Stimulated activated CD8-positive, alpha-beta memory T cell treated with anti-CD3 and anti-CD28 coated beads, Interleukin-4, amount 100 ng/mL, for 48 hours (primary cell): ENCODE measurements at regions not wholly inside any gene's neighbourhood (a gene's known extent, or its start where the extent isn't known, plus 50 kb on each side); places are given as distances from the start of the nearest gene placed in this dataset.
"Not testable (repeated sequence)": the region's sequence is repeated elsewhere in the genome, so short reads cannot be mapped to it uniquely, and the experiment has no call there.

ENCODE experiments used
- DNase-seq: peaks from one replicate; pipeline ENCODE4 v3.0.0-alpha.2; 2020

DNA sequence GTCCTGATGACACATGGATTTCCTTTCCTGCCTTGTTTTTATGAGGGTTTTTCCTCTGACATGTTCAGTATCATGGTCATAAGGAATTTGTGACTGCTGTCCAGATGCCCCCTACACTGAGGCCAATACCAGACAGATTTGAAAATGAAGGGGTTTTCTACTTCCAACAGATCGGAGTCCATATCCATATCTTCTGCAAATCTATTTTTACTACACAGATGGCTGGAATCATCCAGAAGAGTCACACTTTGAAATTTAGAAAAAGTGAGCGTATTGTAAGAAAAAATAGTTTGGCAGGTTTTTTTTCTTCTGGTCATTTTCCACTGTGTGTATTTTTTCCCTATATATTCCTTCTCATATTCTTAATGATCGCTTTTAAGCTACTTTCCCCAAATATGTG, 197.5 kb upstream of the LRRC3B start:
- no peak for DNase-seq

DNA sequence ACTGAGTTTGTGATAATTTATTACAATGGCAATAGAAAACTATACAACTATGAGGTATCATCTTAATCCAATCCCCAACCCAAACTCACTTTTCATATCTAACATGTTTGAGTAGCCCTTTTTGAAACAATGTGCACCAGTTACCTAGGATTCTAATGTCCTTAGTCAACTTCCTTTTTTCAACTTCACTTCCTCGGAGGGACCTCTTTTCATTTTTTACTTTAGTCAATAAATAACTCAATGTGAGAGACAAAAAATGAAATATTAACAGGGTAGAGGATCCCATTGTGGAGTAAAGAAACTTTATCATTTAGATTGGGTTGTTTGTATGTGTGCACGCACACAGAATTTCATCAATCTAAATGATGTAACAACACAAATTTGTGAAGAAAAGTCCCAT, 193.6 kb upstream of the LRRC3B start:
- DNase-seq: no peak

- DNase-seq: no peak
These were observed 184.9 kb upstream of the LRRC3B start for GRCh38 chr3:26437678-26438077.

- DNase-seq: no peak
These were observed 184.1 kb upstream of the LRRC3B start for GRCh38 chr3:26438325-26438940.

GRCh38 chr3:26438981-26439884, 183.3 kb upstream of the LRRC3B start:
- no peak for DNase-seq

GRCh38 chr3:26449996-26450395, 172.6 kb upstream of the LRRC3B start:
- DNase-seq: no peak

DNA sequence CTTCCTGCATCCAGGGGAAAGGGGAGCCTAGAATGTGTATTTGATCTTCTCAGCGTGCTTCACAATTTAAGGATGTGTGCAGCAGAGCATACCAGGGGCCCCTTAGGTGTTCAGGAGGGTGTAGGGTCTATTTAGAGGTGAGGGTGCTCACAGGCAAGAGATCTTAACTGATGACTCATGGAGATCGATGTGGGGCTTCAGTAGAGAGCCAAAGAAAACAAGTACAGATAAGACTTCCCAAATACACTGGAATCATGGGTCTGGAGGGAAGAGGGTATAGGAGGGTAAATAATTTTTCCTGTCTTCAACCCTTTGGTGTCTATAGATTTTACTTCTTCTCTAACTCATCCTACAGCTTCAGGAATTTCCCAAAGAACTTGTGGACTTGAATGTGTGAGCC, 170.2 kb upstream of the LRRC3B start:
- DNase-seq: no peak

DNA sequence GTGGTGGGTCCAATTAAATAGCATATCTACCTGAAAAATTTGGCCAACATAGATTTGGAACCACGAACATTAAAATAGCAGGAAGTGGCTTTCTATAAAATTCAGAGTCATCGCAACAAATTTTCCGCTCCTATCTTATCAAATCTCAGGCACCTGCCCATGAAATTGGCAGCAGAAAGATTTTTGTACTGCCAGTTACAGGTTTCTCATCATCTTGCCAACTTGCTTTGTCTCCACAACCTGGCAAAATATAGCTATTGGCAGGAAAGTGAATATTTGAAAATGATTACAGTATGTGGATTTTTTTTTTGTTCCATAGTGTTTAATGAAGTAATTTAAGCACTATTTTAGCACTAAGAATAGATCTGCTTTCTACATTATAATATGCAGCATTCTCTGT, 161.6 kb upstream of the LRRC3B start:
- no peak for DNase-seq

GRCh38 chr3:26472345-26472744, 150.2 kb upstream of the LRRC3B start:
- no peak for DNase-seq

GRCh38 chr3:26474706-26475105, 147.9 kb upstream of the LRRC3B start:
- no peak for DNase-seq

GRCh38 chr3:26480377-26480776, 142.2 kb upstream of the LRRC3B start:
- no peak for DNase-seq

DNA sequence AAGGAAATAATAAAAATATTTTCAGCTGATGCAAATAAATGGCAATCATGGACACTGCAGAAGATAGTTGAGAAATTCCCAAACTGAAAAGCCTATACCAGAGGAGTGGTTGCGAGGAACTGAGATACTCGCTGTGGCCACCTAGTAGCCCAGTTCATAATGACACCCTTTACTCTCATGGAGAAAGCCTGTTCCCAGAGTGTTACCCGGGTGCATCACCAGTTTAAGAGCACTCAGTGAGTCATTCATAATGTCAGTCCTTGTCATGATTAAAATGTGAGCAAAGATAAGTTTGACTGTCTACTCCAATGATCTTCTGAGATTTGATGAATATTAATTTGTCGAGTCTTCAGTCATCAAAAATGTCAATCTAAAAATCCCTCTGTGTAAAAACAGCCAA, 138.4 kb upstream of the LRRC3B start:
- DNase-seq: no peak

DNA sequence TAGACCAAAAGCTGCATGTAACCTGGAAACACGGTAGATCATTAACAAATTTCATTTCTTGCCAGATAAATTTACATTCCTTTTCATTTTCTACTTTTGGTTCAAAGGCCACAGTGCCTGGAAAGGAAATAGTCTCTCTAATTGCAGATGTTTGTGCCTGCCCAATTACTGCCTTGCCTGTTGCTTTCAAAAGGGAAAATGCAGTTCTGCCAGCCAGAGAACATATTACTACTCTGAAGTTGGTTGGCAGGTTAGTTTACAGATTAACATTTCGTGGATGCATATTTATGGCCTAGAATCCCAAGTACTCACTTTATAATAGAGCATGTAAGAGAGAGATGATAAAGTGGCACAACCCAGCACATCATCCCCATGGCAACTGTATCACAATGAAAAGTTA, 124.3 kb upstream of the LRRC3B start:
- DNase-seq: no peak

DNA sequence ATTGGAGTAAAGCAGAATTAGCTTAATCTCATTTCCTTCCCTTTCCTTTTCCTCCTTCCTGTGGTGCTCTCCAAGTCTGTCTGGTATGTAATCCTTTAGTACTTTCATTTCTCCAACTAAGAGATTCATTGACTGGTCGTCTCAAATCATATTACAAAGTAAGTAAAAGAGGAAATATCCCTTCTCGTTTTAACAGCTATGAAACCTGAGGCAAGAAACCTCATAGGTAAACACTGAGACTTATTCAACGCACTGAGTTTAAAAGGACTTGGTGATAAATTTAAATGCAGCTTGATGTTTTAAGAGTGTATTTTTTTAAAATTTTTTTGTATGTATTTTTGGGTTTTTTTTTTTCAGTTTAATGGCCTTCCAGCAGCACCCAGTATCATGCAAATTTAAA, 117.2 kb upstream of the LRRC3B start:
- DNase-seq: no peak

- not testable (repeated sequence) for DNase-seq
These were observed 108.0 kb upstream of the LRRC3B start for GRCh38 chr3:26514445-26515029.

- DNase-seq: no peak
These were observed 107.2 kb upstream of the LRRC3B start for GRCh38 chr3:26515351-26515750.

DNA sequence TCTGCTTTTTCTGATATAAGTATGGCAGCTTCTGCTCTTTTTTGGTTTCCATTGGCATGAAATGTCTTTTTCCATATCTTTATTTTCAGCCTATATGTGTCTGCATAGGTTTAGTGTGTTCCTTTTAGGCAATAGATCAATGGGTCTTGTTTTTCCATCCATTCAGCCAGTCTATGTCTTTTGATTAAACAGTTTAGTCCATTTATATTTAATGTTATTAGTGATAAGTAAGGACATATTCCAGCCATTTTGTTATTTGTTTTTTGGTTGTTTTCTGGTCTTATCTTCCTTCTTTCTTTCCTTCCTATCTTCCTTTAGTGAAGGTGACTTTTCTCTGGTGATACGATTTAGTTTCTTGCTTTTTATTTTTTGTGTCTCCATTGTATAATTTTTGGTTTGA, 101.3 kb upstream of the LRRC3B start:
- DNase-seq: no peak

GRCh38 chr3:26522919-26523318, 99.7 kb upstream of the LRRC3B start:
- no peak for DNase-seq

DNA sequence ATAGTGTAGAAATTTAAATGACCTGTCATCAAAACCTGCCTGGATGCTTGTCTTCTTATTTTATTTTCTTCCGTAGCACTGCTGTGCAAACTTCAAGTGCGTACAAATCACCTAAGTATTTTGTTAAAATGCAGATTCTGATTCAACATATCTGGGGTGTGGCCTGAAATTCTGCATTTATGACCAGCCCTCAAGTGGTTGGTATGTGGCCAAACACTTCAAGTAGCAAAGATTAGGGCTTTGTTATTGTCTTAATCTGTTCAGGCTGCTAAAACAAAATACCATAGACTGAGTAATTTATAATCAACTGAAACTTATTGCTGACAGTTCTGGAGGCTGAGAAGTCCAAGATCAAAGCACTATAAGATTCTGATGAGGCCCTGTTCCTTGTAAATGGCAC, 97.6 kb upstream of the LRRC3B start:
- no peak for DNase-seq

DNA sequence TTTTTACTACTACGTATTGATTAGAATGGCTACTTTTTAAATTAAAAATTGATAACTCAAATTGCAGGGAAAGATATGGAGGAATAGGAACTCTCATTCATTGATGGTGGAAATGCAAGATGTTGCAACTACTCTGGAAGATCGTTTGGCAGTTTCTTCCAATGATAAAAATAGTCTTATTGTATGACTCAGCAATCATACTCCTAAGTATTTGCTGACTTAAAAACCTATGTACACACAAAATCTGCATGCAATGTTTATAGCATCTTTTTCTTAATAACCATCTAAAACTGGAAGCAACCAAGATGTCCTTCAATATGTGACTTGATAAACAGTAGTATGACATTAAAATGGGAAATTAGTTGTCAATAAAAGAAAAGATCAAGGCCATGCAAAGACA, 87.4 kb upstream of the LRRC3B start:
- no peak for DNase-seq

- no peak for DNase-seq
These were observed 85.6 kb upstream of the LRRC3B start for GRCh38 chr3:26536955-26537354.

GRCh38 chr3:26550413-26550812, 72.2 kb upstream of the LRRC3B start:
- DNase-seq: no peak

- no peak for DNase-seq
These were observed 65.9 kb upstream of the LRRC3B start for GRCh38 chr3:26556637-26557036.

- DNase-seq: no peak
These were observed 64.3 kb upstream of the LRRC3B start for GRCh38 chr3:26558257-26558656.
